Loucy (cell line): ENCODE measurements at regions not wholly inside any gene's neighbourhood (a gene's known extent, or its start where the extent isn't known, plus 50 kb on each side); places are given as distances from the start of the nearest gene placed in this dataset.

Experiments
- H2AFZ ChIP-seq: fragments of 200-600 bp; sonication (generic); 2 replicates; pipeline ENCODE4 v1.6.0; 2016; ENCODE audit warnings: antibody characterized with exemption, mild to moderate bottlenecking, low read length, moderate library complexity
- H3F3A ChIP-seq: fragments of 200-600 bp; 2 replicates; pipeline ENCODE4 v1.6.0; 2016; ENCODE audit warnings: antibody characterized with exemption, low read depth, mild to moderate bottlenecking
- H3K27me3 ChIP-seq: fragments of 200-600 bp; sonication (generic); 2 replicates; pipeline ENCODE4 v1.6.1; 2014; ENCODE audit warnings: low read length, mild to moderate bottlenecking; ENCODE audit not compliant: insufficient read depth, poor library complexity, severe bottlenecking
- H3K36me3 ChIP-seq: fragments of 200-600 bp; sonication (generic); 2 replicates; pipeline ENCODE4 v1.6.1; 2016; ENCODE audit warnings: low read length; ENCODE audit not compliant: insufficient read depth
- H3K4me1 ChIP-seq: fragments of 200-600 bp; sonication (generic); 2 replicates; pipeline ENCODE4 v1.5.1; 2014; ENCODE audit warnings: low read length, mild to moderate bottlenecking; ENCODE audit not compliant: insufficient read depth, poor library complexity, severe bottlenecking
- H3K4me2 ChIP-seq: fragments of 200-600 bp; sonication (generic); 2 replicates; pipeline ENCODE4 v1.6.0; 2014; ENCODE audit warnings: antibody characterized with exemption, low read length, low read depth, mild to moderate bottlenecking; ENCODE audit not compliant: poor library complexity, severe bottlenecking
- H3K4me3 ChIP-seq: fragments of 200-600 bp; sonication (generic); 2 replicates; pipeline ENCODE4 v1.5.1; 2014; ENCODE audit warnings: low read length, mild to moderate bottlenecking, mixed read lengths; ENCODE audit not compliant: poor library complexity, severe bottlenecking
- H3K79me2 ChIP-seq: fragments of 200-600 bp; sonication (generic); 2 replicates; pipeline ENCODE4 v1.6.1; 2014; ENCODE audit warnings: low read length; ENCODE audit not compliant: insufficient read depth
- H3K9ac ChIP-seq: fragments of 200-600 bp; sonication (generic); 2 replicates; pipeline ENCODE4 v1.6.0; 2014; ENCODE audit warnings: mild to moderate bottlenecking, low read depth, low read length, moderate library complexity; ENCODE audit not compliant: poor library complexity, severe bottlenecking
- H3K9me2 ChIP-seq: fragments of 200-600 bp; sonication (generic); replicated peaks from 2 replicates; pipeline ENCODE4 v1.6.1; 2016; ENCODE audit warnings: low read depth, low read length, mixed read lengths
- H3K9me3 ChIP-seq: fragments of 200-600 bp; sonication (generic); 2 replicates; pipeline ENCODE4 v1.6.1; 2014; ENCODE audit warnings: mild to moderate bottlenecking, antibody characterized with exemption, low read length, low read depth; ENCODE audit not compliant: insufficient read depth
- H4K20me1 ChIP-seq: fragments of 200-600 bp; sonication (generic); 2 replicates; pipeline ENCODE4 v1.6.0; 2014; ENCODE audit warnings: antibody characterized with exemption, low read length, mild to moderate bottlenecking; ENCODE audit not compliant: insufficient read depth, poor library complexity, severe bottlenecking
- CTCF ChIP-seq: fragments of 200-600 bp; sonication (generic); conservative IDR thresholded peaks from 2 replicates; pipeline ENCODE4 v1.5.1; 2014; ENCODE audit warnings: mild to moderate bottlenecking, antibody characterized with exemption, low read length
- EZH2phosphoT487 ChIP-seq: fragments of 200-600 bp; IDR thresholded peaks from 2 replicates; pipeline ENCODE4 v1.6.1; 2018; ENCODE audit warnings: antibody characterized with exemption, mild to moderate bottlenecking, moderate library complexity, borderline replicate concordance

GRCh38 chr12:116395396-116395795 lies 117.9 kb upstream of the MED13L start:
- Histone ChIP-seq H3K36me3 (no peaks in the 10 kb centered on the region), H3K4me3 (no peak overlapping the region), H3K79me2 (no peaks in the 10 kb centered on the region), H4K20me1 (no peaks in the 10 kb centered on the region), H3K9ac (no peak overlapping the region), H3K9me3 (peaks cover under 1% of the 10 kb centered on the region; the same call in 1 of the 2 replicates), H3F3A (no peaks in the 10 kb centered on the region), H3K9me2 (no peaks in the 10 kb centered on the region), H3K27me3 (no peaks in the 10 kb centered on the region), H3K4me1 (no peaks in the 10 kb centered on the region), H3K4me2 (no peak overlapping the region), H2AFZ (no peak overlapping the region)
- TF ChIP-seq CTCF, result no peak

- Histone ChIP-seq H3K9ac (no peak overlapping the region), H3K79me2 (no peaks in the 10 kb centered on the region), H3K4me2 (no peak overlapping the region), H3K4me1 (no peaks in the 10 kb centered on the region), H3K27me3 (no peaks in the 10 kb centered on the region), H2AFZ (no peak overlapping the region), H3K4me3 (no peak overlapping the region), H3K36me3 (no peaks in the 10 kb centered on the region), H4K20me1 (no peaks in the 10 kb centered on the region), H3K9me2 (no peaks in the 10 kb centered on the region), H3K9me3 (peaks cover 4% of the 10 kb centered on the region; the same call in 1 of the 2 replicates), H3F3A (no peaks in the 10 kb centered on the region)
- TF ChIP-seq EZH2phosphoT487 (no peak), CTCF (no peak)
These were observed 119.7 kb upstream of the MED13L start for GRCh38 chr12:116397148-116397547.

GRCh38 chr12:116398193-116398592 lies 120.7 kb upstream of the MED13L start:
- Histone ChIP-seq H2AFZ (no peak overlapping the region), H3K4me1 (no peaks in the 10 kb centered on the region), H3K4me2 (no peak overlapping the region), H3K79me2 (no peaks in the 10 kb centered on the region), H3K4me3 (no peak overlapping the region), H3K9me2 (no peaks in the 10 kb centered on the region), H3F3A (no peaks in the 10 kb centered on the region), H3K9ac (no peak overlapping the region), H3K36me3 (no peaks in the 10 kb centered on the region), H3K9me3 (peaks cover 4% of the 10 kb centered on the region; the same call in 1 of the 2 replicates), H3K27me3 (no peaks in the 10 kb centered on the region), H4K20me1 (no peaks in the 10 kb centered on the region)
- TF ChIP-seq EZH2phosphoT487 (no peak), CTCF (no peak)
